ENCODE measurements at regions not wholly inside any gene's neighbourhood (a gene's known extent, or its start where the extent isn't known, plus 50 kb on each side); places are given as distances from the start of the nearest gene placed in this dataset.
A peak's percentile ranks its signal among the peaks of the same experiment; 100 is the strongest.
"Not testable (repeated sequence)": the region's sequence is repeated elsewhere in the genome, so short reads cannot be mapped to it uniquely, and the experiment has no call there.

- DNase-seq, result peak; percentile 67 to 73
Observed at GRCh38 chr1:83508485-83509151, 490.3 kb downstream of the TTLL7 start.

- DNase-seq, result no peak
Observed at GRCh38 chr1:83505148-83505547, 493.8 kb downstream of the TTLL7 start.

GRCh38 chr1:83503153-83503552 is 495.8 kb downstream of the TTLL7 start:
- no peak for DNase-seq

GRCh38 chr1:83500987-83501591 is 497.8 kb downstream of the TTLL7 start:
- DNase-seq, result no peak

GRCh38 chr1:83500531-83500930 is 498.4 kb downstream of the TTLL7 start:
- DNase-seq, result no peak

- no peak for DNase-seq
Observed at GRCh38 chr1:83499998-83500397, 498.9 kb downstream of the TTLL7 start.

GRCh38 chr1:83497563-83497962 is 501.4 kb downstream of the TTLL7 start:
- DNase-seq, result no peak

- DNase-seq, result no peak
Observed at GRCh38 chr1:83495560-83495959, 503.4 kb downstream of the TTLL7 start.

- no peak for DNase-seq
Observed at GRCh38 chr1:83493633-83494032, 505.3 kb downstream of the TTLL7 start.

- DNase-seq, result no peak
Observed at GRCh38 chr1:83491930-83492329, 507.0 kb downstream of the TTLL7 start.

- no peak for DNase-seq
Observed at GRCh38 chr1:83490988-83491387, 507.9 kb downstream of the TTLL7 start.

GRCh38 chr1:83488105-83488504 is 510.8 kb downstream of the TTLL7 start:
- DNase-seq, result not testable (repeated sequence)

- not testable (repeated sequence) for DNase-seq
Observed at GRCh38 chr1:83487460-83487859, 511.5 kb downstream of the TTLL7 start.

GRCh38 chr1:83485314-83486019 is 513.5 kb downstream of the TTLL7 start:
- DNase-seq, result peak in 1 of 2 experiments; percentile 8

- not testable (repeated sequence) for DNase-seq
Observed at GRCh38 chr1:83481284-83481683, 517.6 kb downstream of the TTLL7 start.

GRCh38 chr1:83479591-83480239 is 519.2 kb downstream of the TTLL7 start:
- DNase-seq, result not testable (repeated sequence)

- DNase-seq, result not testable (repeated sequence)
Observed at GRCh38 chr1:83478127-83478526, 520.8 kb downstream of the TTLL7 start.

GRCh38 chr1:83476518-83476917 is 522.4 kb downstream of the TTLL7 start:
- not testable (repeated sequence) for DNase-seq

GRCh38 chr1:83474946-83475345 is 524.0 kb downstream of the TTLL7 start:
- DNase-seq, result not testable (repeated sequence)

- DNase-seq, result not testable (repeated sequence)
Observed at GRCh38 chr1:83473986-83474385, 524.9 kb downstream of the TTLL7 start.

GRCh38 chr1:83472066-83472465 is 526.9 kb downstream of the TTLL7 start:
- DNase-seq, result not testable (repeated sequence)

- not testable (repeated sequence) for DNase-seq
Observed at GRCh38 chr1:83471272-83471671, 527.7 kb downstream of the TTLL7 start.

- DNase-seq, result not testable (repeated sequence)
Observed at GRCh38 chr1:83468336-83468735, 530.6 kb downstream of the TTLL7 start.

Measured in Kasumi-1 (cell line).